H9 (cell line): ENCODE measurements at regions not wholly inside any gene's neighbourhood (a gene's known extent, or its start where the extent isn't known, plus 50 kb on each side); places are given as distances from the start of the nearest gene placed in this dataset.

Source experiments
- DNase-seq: peaks from one replicate; pipeline ENCODE4 v3.0.0-alpha.2; 2017
- H2AFZ ChIP-seq: one replicate; pipeline ENCODE4 v1.6.1; 2013; ENCODE audit warnings: mild to moderate bottlenecking, low read length, control low read depth, moderate library complexity
- H2AK5ac ChIP-seq: 2 replicates; pipeline ENCODE4 v1.6.1; 2013; ENCODE audit warnings: low read length, control low read depth, mixed read lengths; ENCODE audit not compliant: insufficient read length
- H2BK120ac ChIP-seq: one replicate; pipeline ENCODE4 v1.6.1; 2013; ENCODE audit warnings: low read depth, mild to moderate bottlenecking, low read length, control low read depth, inconsistent platforms; ENCODE audit not compliant: poor library complexity, severe bottlenecking
- H2BK12ac ChIP-seq: 2 replicates; pipeline ENCODE4 v1.6.1; 2013; ENCODE audit warnings: low read length, control low read depth, mixed read lengths, low read depth; ENCODE audit not compliant: insufficient read length
- H2BK15ac ChIP-seq: 2 replicates; pipeline ENCODE4 v1.6.1; 2013; ENCODE audit warnings: low read depth, low read length, control low read depth
- H2BK20ac ChIP-seq: one replicate; pipeline ENCODE4 v1.6.1; 2013; ENCODE audit warnings: low read depth, mild to moderate bottlenecking, low read length, control low read depth, inconsistent platforms; ENCODE audit not compliant: poor library complexity, severe bottlenecking
- H2BK5ac ChIP-seq: 2 replicates; pipeline ENCODE4 v1.6.1; 2013; ENCODE audit warnings: low read length, control low read depth, mixed read lengths; ENCODE audit not compliant: insufficient read length
- H3K14ac ChIP-seq: 2 replicates; pipeline ENCODE4 v1.6.1; 2013; ENCODE audit warnings: low read length, control low read depth; ENCODE audit not compliant: insufficient read depth
- H3K18ac ChIP-seq: 2 replicates; pipeline ENCODE4 v1.6.1; 2013; ENCODE audit warnings: low read depth, mild to moderate bottlenecking, mixed read lengths, low read length, control low read depth; ENCODE audit not compliant: insufficient read length
- H3K23ac ChIP-seq: 2 replicates; pipeline ENCODE4 v1.6.1; 2013; ENCODE audit warnings: low read length, control low read depth, mixed read lengths, low read depth; ENCODE audit not compliant: insufficient read length
- H3K23me2 ChIP-seq: 2 replicates; pipeline ENCODE4 v1.6.1; 2013; ENCODE audit warnings: low read depth, mild to moderate bottlenecking, mixed read lengths, low read length, control low read depth; ENCODE audit not compliant: insufficient read length, poor library complexity, severe bottlenecking
- H3K27ac ChIP-seq: 2 replicates; pipeline ENCODE4 v1.5.1; 2013; ENCODE audit warnings: low read length, control low read depth, mixed read lengths, low read depth; ENCODE audit not compliant: insufficient read length
- H3K27me3 ChIP-seq: 2 replicates; pipeline ENCODE4 v1.6.1; 2013; ENCODE audit warnings: low read length, control low read depth, inconsistent platforms; ENCODE audit not compliant: insufficient read depth
- H3K4ac ChIP-seq: 2 replicates; pipeline ENCODE4 v1.6.1; 2013; ENCODE audit warnings: low read depth, mild to moderate bottlenecking, control low read depth, inconsistent platforms, low read length, moderate library complexity
- H3K4me1 ChIP-seq: 2 replicates; pipeline ENCODE4 v1.6.1; 2013; ENCODE audit warnings: low read length, control low read depth, inconsistent platforms; ENCODE audit not compliant: insufficient read depth
- H3K4me2 ChIP-seq: 2 replicates; pipeline ENCODE4 v1.6.1; 2013; ENCODE audit warnings: low read length, control low read depth, mixed read lengths; ENCODE audit not compliant: insufficient read length, insufficient read depth
- H3K56ac ChIP-seq: 2 replicates; pipeline ENCODE4 v1.6.1; 2013; ENCODE audit warnings: low read depth, mild to moderate bottlenecking, mixed read lengths, low read length, control low read depth; ENCODE audit not compliant: insufficient read length
- H3K79me1 ChIP-seq: 2 replicates; pipeline ENCODE4 v1.6.1; 2013; ENCODE audit warnings: low read depth, mild to moderate bottlenecking, moderate library complexity, low read length, control low read depth, inconsistent platforms; ENCODE audit not compliant: insufficient read depth, poor library complexity, severe bottlenecking
- H3K79me2 ChIP-seq: 2 replicates; pipeline ENCODE4 v1.6.1; 2013; ENCODE audit warnings: low read length, control low read depth, inconsistent platforms; ENCODE audit not compliant: insufficient read depth
- H3K9ac ChIP-seq: 2 replicates; pipeline ENCODE4 v1.6.1; 2013; ENCODE audit warnings: low read length, control low read depth, mixed read lengths; ENCODE audit not compliant: insufficient read length; ENCODE audit errors: extremely low read depth
- H3K9me3 ChIP-seq: one replicate; pipeline ENCODE4 v1.6.1; 2013; ENCODE audit warnings: low read depth, low read length, inconsistent platforms; ENCODE audit not compliant: control insufficient read depth
- H3T11ph ChIP-seq: one replicate; pipeline ENCODE4 v1.6.1; 2013; ENCODE audit warnings: mild to moderate bottlenecking, low read length, control low read depth, inconsistent platforms
- H4K20me1 ChIP-seq: one replicate; pipeline ENCODE4 v1.6.1; 2013; ENCODE audit not compliant: control insufficient read depth, insufficient read length, insufficient read depth
- H4K5ac ChIP-seq: 2 replicates; pipeline ENCODE4 v1.6.1; 2013; ENCODE audit warnings: low read depth, mild to moderate bottlenecking, mixed read lengths, low read length, control low read depth; ENCODE audit not compliant: insufficient read length
- H4K8ac ChIP-seq: replicated peaks from 2 replicates; pipeline ENCODE4 v1.6.1; 2013; ENCODE audit warnings: low read length, control low read depth, mixed read lengths, low read depth; ENCODE audit not compliant: insufficient read length
- H4K91ac ChIP-seq: 2 replicates; pipeline ENCODE4 v1.6.1; 2013; ENCODE audit warnings: low read depth, mild to moderate bottlenecking, moderate library complexity, mixed read lengths, low read length, control low read depth; ENCODE audit not compliant: insufficient read length
- H3K27ac Mint-ChIP-seq, 3 experiments: 2 replicates in 2 of 3; 3 replicates in 1 of 3; pipeline ENCODE4 v1.8.0; 2020 to 2021; ENCODE audit warnings: mixed read lengths in 3 of 3, mild to moderate bottlenecking in 1 of 3, moderate library complexity in 1 of 3
- H3K27me3 Mint-ChIP-seq: 2 replicates; pipeline ENCODE4 v1.8.0; 2021; ENCODE audit warnings: low read depth, mild to moderate bottlenecking, moderate library complexity, mixed read lengths
- H3K36me3 Mint-ChIP-seq, 3 experiments: 2 replicates in 2 of 3; 3 replicates in 1 of 3; pipeline ENCODE4 v1.8.0; 2020 to 2021; ENCODE audit warnings: low read depth in 3 of 3, mixed read lengths in 3 of 3; ENCODE audit not compliant: insufficient read depth in 1 of 3
- H3K4me1 Mint-ChIP-seq, 2 experiments: 2 replicates each; pipeline ENCODE4 v1.8.0; 2020; ENCODE audit warnings: mixed read lengths in 2 of 2
- H3K4me3 Mint-ChIP-seq, 2 experiments: 2 replicates in 1 of 2; 3 replicates in 1 of 2; pipeline ENCODE4 v1.8.0; 2020 to 2021; ENCODE audit warnings: mild to moderate bottlenecking in 2 of 2, mixed read lengths in 2 of 2, moderate library complexity in 1 of 2
- H3K9me3 Mint-ChIP-seq, 2 experiments: 2 replicates in 1 of 2; 3 replicates in 1 of 2; pipeline ENCODE4 v1.8.0; 2020; ENCODE audit warnings: mild to moderate bottlenecking in 2 of 2, mixed read lengths in 2 of 2, moderate library complexity in 1 of 2
- WGBS: extraction: QIAGEN DNeasy Blood & Tissue Kit; methylation state at CpG from one replicate; pipeline ENCODE4 v1.1.7; 2013; ENCODE audit warnings: missing lambda C conversion rate, low lambda C conversion rate, mixed read lengths; ENCODE audit not compliant: insufficient read length; ENCODE audit errors: extremely low coverage; 5-methylcytosine and 5-hydroxymethylcytosine counted together
- TF ChIP-seq, protein P1 (sequence below): fragments of 200-600 bp; sonication (generic); conservative IDR thresholded peaks from 3 replicates; pipeline ENCODE4 v1.8.0; 2021; ENCODE audit warnings: antibody characterized with exemption, mild to moderate bottlenecking

DNA sequence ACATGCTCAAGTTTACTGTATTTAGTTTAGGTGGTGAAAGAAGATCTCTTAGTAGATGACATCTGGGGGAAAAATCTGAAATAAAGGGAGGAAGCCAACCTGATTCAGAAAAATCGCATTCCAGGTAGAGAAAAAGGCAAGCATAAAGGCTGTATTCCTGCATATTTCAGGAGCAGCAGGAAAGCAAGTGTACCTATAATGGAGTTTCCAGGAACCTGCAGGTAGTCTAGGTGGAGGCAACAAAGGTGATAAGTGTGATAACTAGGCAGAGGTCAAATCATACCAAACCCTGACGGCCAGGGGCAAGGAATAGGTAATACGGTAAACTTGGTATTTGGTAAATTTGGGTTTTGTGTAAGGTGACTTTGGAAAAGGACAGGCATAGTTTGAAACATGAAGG, 132.8 kb upstream of the GOT2 start:
- Histone ChIP-seq H4K5ac (no peak overlapping the region), H3K23ac (no peak overlapping the region), H3K4me1 (peaks cover 10% of the 10 kb centered on the region; the same call in 1 of the 2 replicates), H2BK120ac (no peak overlapping the region), H2AK5ac (no peak overlapping the region), H2BK12ac (no peak overlapping the region), H2BK20ac (no peak overlapping the region), H4K20me1 (no peaks in the 10 kb centered on the region), H3K23me2 (no peaks in the 10 kb centered on the region), H4K91ac (no peak overlapping the region), H3K27ac (no peak overlapping the region), H3K14ac (no peak overlapping the region), H3K4me2 (no peak overlapping the region), H3K4ac (no peak overlapping the region), H3K9me3 (no peaks in the 10 kb centered on the region), H3K27me3 (no peaks in the 10 kb centered on the region), H3K18ac (no peak overlapping the region), H3K9ac (no peak overlapping the region), H3K56ac (no peak overlapping the region), H3K79me2 (no peaks in the 10 kb centered on the region), H4K8ac (no peak overlapping the region), H2BK5ac (no peak overlapping the region), H3T11ph (no peak overlapping the region), H3K79me1 (no peaks in the 10 kb centered on the region), H2AFZ (no peak overlapping the region), H2BK15ac (no peak overlapping the region)
- peaks cover 0 to 6% (median 1%) of the 10 kb centered on the region in 3 experiments; a peak in 3 of 7 replicates for H3K36me3 Mint-ChIP-seq
- peak overlapping the region in 1 of 2 experiments; percentile 2; a peak in 2 of 5 replicates for H3K4me3 Mint-ChIP-seq
- TF ChIP-seq, protein P1, sequence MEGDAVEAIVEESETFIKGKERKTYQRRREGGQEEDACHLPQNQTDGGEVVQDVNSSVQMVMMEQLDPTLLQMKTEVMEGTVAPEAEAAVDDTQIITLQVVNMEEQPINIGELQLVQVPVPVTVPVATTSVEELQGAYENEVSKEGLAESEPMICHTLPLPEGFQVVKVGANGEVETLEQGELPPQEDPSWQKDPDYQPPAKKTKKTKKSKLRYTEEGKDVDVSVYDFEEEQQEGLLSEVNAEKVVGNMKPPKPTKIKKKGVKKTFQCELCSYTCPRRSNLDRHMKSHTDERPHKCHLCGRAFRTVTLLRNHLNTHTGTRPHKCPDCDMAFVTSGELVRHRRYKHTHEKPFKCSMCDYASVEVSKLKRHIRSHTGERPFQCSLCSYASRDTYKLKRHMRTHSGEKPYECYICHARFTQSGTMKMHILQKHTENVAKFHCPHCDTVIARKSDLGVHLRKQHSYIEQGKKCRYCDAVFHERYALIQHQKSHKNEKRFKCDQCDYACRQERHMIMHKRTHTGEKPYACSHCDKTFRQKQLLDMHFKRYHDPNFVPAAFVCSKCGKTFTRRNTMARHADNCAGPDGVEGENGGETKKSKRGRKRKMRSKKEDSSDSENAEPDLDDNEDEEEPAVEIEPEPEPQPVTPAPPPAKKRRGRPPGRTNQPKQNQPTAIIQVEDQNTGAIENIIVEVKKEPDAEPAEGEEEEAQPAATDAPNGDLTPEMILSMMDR, result no peak
- no peak for DNase-seq
- no peaks in the 10 kb centered on the region for H3K27me3 Mint-ChIP-seq
- H3K9me3 Mint-ChIP-seq, result no peaks in the 10 kb centered on the region
- peak overlapping the region; percentile 65 to 94 (median 74) for H3K27ac Mint-ChIP-seq
- peaks cover 56 to 57% of the 10 kb centered on the region in 2 experiments for H3K4me1 Mint-ChIP-seq
- WGBS, result no CpG with 5 or more reads among the region's 3 CpGs
